DMS114 treated with DMSO at 0.1 percent for 48 hours (cell line): ENCODE measurements at regions not wholly inside any gene's neighbourhood (a gene's known extent, or its start where the extent isn't known, plus 50 kb on each side); places are given as distances from the start of the nearest gene placed in this dataset.

Source experiments
- DNase-seq: peaks from one replicate; lab custom pipeline; 2025; ENCODE audit not compliant: unreplicated experiment; lab: John Stamatoyannopoulos, UW

DNA sequence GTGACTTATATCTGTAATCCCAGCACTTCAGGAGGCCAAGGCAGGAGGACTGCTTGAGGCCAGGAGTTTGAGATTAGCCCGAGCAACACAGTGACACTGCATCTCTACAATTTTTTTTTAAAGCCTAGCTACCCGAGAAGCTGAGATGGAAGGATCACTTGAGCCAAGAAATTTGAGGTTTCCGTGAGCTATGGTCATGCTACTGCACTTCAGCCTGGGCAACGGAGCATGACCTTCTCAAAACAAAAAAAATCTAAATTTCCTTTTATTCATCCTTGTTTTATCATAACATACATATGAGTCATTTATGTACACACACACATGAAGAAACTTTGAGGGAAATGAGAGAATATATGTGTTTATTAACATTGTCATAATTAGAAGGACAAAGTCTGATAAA, 277.5 kb upstream of the MAGI2 start:
- no peak for DNase-seq

GRCh38 chr7:79723833-79724618, 270.6 kb upstream of the MAGI2 start:
- DNase-seq: no peak

DNA sequence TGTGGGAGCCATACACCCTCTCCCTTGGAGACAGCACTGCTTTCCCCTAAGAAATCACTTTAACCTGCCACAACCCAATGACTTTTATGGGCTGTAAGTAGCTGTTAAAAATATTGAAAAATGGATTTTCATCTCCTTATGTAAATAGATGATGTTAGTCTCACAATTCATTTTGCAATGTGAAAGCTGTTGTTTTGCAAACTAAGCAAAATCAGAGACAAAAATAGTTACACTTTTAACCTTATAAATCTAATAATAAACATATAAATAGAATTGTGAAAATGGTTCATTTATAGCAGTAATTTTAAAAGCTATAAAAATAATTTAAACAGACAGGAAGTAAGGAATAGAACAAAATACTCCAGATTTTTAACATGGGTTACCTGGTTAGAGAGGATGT, 268.8 kb upstream of the MAGI2 start:
- no peak for DNase-seq

DNA sequence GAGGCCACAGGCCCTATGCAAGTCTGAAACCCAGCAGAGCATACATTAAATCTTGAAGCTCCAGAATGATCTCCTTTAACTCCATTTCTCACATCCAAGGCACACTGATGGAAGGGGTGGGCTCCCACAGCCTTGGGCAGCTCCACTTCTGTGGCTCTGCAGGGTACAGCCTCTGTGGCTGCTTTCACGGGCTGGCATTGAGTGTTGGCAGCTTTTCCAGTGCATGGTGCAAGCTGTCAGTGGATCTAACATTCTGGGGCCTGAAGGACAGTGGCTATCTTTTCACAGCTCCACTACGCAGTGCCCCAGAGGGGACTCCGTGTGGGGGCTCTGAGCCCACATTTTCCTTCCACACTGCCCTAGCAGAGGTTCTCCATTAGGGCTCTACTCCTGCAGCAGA, 265.7 kb upstream of the MAGI2 start:
- DNase-seq: no peak

DNA sequence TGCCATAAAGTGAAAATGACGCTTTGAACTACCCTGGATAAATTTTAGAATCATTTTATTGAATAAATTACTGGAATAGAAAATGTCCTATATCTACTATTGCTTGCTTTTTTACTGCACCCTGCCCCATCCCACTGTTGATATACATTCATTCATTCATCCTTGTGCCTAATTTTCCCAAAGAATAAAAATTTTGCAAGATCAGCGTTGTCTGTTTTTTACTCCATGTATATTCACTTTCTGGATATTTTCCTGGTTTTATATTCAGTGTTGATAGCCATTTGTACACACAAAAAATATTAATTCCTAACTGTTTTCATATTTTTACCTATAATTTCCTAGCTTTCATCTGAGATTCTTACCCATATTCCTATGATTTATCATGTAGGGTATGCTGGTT, 262.9 kb upstream of the MAGI2 start:
- DNase-seq: no peak

- DNase-seq: no peak
These were observed 260.6 kb upstream of the MAGI2 start for GRCh38 chr7:79714081-79714480.

DNA sequence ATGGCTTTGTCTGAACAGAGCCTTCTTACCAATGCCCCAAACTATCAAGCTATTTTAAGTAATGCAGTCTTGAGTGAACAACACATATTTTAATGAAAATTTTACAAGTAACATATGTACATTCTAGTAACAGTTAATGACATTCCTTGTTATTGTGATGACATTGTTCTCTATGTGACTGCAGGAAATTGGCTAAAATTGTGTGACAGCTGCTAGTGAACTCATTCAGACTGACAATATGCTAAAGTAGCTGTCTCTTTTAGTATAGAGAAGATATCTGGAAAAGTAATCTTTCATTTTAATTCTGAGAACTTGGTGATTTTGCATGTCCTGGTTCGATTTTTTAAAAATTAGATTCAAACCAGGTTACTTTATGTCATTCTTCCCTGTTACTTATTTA, 259.8 kb upstream of the MAGI2 start:
- no peak for DNase-seq

DNA sequence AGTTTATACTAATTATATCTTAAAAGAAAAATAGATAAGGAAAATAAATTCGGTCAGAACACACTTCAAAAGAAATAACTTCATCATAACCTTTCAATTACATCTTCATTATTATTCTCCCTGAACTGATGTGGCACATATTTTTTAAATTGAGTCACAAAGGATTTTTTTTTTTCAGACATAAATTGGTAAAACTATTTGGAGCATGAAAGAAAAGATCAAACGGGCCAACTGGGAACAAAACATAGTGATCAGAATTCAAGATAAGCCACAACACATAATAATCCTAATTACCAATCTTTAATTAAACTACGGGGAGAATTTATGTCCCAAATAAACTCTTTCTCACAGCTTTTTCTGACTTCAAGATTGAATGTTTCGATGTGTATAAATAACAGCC, 258.2 kb upstream of the MAGI2 start:
- no peak for DNase-seq

DNA sequence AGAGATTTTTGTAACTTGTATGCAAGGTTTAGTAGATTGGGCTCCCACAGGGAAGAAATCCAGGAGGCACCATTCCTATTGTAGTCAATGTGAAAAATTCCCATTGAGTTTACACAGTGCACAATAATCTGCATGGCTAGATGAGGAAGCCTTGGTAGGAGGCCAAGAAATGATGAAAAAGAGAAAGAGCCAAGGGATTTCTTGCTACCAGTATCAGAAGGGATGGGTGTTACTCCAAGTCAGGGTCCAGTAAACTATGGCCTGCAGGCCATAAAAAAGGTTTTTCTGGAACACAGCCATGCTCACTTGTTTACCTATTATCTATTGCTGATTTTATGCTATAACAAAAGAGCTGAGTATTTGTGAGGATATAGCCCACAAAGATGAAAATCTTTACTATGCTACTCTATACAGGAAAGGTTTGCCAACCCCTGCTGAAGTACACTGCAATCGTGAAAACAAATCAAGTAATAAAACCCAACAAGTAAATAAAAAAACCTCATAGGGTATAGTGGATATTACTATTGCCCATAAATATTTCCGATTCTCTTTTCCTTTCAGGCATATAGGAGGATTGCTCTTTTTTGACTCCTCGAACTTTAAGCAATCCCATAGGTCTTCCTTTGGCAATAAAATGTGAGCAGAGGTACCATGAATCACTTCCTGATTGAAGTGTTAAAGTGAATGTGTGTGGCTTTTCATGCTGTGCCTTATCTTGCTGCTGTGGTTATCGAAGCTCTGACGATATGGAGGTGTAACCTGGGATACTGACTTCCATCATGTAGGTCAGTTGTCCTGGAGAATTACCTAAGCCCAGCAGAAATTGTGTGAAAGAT, 256.3 kb upstream of the MAGI2 start:
- no peak for DNase-seq

DNA sequence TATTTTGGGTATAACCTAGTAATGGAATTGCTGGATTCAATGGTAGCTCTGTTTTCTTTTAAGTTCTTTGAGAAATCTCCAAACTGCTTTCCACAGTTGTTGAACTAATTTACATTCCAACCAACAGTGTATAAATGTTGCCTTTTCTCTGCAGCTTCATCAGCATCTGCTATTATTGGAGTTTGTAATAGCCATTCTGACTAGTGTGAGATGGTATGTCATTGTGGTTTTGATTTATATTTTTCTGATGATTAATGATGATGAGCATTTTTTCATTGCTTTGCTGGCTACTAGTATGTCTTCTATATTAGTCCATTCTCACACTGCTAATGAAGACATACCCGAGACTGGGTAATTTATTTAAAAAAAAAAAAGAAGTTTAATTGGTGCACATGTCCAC, 248.6 kb upstream of the MAGI2 start:
- DNase-seq: no peak

DNA sequence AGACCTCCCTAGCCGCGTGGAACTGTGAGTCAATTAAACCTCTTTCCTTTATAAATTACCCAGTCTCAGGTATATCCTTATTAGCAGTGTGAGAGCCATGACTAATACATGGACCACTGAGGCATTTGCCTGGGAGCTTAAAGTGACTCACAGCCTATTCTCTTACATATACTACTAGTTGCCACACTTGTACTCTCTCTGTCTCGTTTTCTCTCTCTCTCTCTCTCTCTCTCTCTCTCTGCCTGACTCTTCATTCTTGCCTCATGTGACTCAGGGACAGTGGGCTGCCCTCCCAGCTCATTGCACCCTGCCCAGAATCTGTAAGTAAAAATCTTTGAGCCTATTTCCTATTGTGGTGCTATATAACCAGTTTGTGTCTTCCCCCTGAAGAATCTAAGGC, 238.5 kb upstream of the MAGI2 start:
- DNase-seq: no peak

DNA sequence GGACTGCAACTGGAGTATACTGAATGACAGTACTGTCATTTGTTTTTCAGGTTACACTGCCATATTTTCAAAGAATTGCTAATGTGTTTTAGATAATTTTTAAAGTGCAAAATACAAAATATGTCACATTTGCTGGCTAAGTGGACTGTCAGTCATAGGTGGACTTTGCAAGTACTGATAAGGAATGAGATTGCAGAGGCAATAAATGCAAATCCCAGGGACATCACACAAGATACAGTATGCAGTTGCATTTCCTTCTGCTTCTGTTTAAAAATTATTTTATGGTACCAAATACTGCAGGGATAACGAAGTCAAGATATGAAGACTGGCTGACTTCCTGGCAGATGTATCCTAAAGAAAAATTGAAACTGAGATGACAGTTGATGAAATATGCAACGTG, 237.6 kb upstream of the MAGI2 start:
- DNase-seq: no peak

DNA sequence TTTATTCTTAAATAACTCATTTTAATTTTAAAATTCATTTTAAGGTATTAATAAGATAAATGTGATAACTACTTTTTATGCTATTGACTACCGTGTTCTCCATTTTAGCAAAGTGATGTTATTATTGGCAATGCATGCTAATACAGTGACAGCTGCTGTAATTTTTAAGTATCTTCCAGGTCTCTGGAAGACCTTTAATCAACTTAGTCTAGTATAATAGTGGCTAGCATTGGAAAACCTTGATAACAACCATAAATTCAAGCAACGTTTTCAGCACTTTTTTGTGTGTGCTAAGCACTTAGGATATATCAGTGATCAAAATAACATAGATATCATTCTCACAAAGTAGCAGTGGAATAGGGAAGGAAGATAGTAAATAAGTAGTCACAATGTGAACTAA, 230.9 kb upstream of the MAGI2 start:
- DNase-seq: no peak

DNA sequence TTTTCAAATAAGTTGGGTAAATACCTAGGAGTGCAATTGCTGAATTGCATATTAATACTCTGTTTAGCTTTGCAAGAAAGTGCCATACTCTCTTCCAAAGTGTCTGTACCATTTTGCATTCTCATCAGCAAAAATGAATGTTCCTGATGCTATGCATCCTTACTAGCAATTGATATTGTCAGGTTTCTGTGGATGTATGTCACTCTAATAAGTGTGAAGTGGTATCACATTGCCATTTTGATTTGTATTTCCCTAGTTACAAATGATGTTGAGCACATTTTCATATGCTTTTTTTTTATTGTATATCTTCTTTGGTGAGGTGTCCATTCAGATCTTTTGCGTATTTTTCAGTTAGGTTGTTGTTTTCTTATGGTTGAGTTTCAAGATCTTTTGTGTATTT, 230.4 kb upstream of the MAGI2 start:
- no peak for DNase-seq

DNA sequence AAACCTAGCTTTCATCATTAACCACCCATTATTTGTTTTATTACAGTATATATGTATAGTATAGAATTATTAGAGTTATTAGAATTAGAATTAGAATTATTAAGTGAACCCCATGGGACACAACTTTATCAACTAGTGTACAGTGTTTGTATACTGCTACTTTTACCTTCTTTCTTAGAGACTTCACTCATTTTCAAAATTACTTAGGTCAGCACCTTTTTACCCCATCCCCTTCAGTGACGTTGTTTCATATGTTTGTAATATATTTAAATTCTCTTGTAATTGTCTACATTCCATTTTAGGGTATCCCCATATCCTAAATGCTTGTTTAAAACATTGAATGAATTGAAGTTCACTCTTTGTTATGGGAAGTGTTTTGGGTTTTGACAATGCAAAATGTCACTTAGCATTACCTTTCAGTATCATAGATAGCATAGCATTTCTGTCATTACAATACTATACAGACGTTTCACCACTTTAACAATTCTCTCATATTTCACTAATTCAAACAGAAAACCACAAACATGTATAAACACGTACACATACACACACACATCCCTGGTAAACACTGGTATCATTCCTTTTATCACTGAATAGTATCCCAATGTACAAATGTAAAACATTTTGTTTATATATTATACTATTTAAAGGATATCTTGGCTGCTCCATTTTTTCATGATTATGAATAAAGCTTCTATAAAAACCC, 229.9 kb upstream of the MAGI2 start:
- DNase-seq: no peak

DNA sequence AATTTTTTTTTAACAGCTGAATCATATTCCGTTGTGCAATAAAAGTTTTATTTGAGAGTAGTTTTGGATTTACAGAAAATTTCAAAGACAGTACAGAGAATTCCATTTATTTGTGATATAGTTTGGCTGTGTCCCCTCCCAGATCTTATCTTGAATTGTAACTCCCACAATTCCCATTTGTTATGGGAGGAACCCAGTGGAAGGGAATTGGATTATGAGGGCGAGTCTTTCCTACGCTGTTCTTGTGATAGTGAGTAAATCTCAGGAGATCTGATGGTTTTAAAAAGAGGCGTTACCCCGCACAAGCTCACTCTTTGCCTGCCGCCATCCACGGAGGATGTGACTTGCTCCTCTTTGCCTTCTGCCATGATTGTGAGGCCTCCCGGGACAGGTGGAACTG, 228.0 kb upstream of the MAGI2 start:
- DNase-seq: no peak

DNA sequence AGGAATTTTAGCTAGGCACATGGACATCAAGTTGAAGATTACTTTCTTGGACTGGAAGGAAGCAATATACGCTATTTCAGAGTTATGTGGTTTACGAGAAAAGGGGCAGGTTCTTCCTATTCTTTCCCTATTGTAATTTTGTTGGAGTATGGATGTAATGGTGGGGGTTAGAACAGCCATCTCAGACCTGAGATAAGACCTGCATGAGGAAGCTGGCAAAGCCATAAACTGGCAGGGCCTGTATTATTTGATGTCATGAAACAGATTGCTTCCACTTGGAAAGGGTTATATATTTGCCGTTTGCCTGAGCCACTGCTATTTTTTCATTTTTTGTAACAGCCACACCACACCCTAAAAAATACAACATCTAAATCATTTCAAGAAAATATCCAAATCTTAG, 220.5 kb upstream of the MAGI2 start:
- DNase-seq: no peak

DNA sequence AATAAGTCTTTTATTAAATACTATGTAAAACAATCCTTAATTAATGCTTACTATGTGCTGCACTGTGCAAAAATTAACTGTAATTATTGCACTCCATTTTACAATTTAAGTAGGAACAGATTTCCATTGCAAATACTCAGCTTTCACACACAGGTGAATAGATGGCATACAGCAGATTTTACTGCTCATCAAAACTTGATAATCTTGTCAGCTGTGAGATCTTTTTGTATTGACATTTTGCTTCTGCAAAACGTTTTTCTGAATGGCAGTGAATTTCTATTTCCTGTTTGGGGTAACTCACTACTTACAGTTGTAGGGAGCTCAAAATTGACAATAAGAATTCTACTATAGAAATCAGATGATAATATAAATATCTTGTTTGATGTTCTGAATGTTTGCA, 220.0 kb upstream of the MAGI2 start:
- DNase-seq: no peak

DNA sequence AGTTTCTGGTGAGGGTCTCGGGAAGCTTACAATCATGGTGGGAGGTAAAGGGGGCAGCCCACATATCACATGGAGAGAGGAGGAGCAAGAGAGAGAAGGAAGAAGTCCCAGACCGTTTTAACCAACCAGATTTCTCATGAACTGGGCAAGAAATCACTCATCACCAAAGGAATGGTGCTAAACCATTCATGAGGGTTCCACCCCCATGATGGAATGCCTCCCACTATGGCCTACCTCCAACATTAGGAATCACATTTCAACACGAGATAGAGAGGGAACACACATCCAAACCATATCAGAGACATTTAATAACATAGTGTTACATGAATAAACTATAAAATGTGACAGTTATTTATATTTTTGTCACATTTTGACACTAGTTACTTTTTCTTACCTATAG, 214.8 kb upstream of the MAGI2 start:
- no peak for DNase-seq

- no peak for DNase-seq
These were observed 213.0 kb upstream of the MAGI2 start for GRCh38 chr7:79666472-79666871.

GRCh38 chr7:79664884-79665676, 211.6 kb upstream of the MAGI2 start:
- DNase-seq: no peak
